GM23248 (cell line): ENCODE measurements at regions not wholly inside any gene's neighbourhood (a gene's known extent, or its start where the extent isn't known, plus 50 kb on each side); places are given as distances from the start of the nearest gene placed in this dataset.

ENCODE experiments used
- DNase-seq: peaks from one replicate; pipeline ENCODE4 v3.0.0-alpha.2; 2015
- H2AFZ ChIP-seq: fragments of 200-600 bp; sonication (generic); 2 replicates; pipeline ENCODE4 v1.6.1; 2016; ENCODE audit warnings: antibody characterized with exemption
- H3F3A ChIP-seq: fragments of 200-600 bp; sonication (generic); 2 replicates; pipeline ENCODE4 v1.6.1; 2016; ENCODE audit warnings: mild to moderate bottlenecking, antibody characterized with exemption, mixed run types; ENCODE audit not compliant: insufficient read depth
- H3K27ac ChIP-seq: fragments of 200-600 bp; sonication (generic); 2 replicates; pipeline ENCODE4 v1.5.1; 2016; ENCODE audit warnings: mild to moderate bottlenecking
- H3K27me3 ChIP-seq: fragments of 200-600 bp; sonication (generic); replicated peaks from 2 replicates; pipeline ENCODE4 v1.6.1; 2016; ENCODE audit warnings: mild to moderate bottlenecking; ENCODE audit not compliant: insufficient read depth
- H3K36me3 ChIP-seq: fragments of 200-600 bp; sonication (generic); 2 replicates; pipeline ENCODE4 v1.6.1; 2016; ENCODE audit warnings: low read depth, mild to moderate bottlenecking
- H3K4me1 ChIP-seq: fragments of 200-600 bp; sonication (generic); 2 replicates; pipeline ENCODE4 v1.6.1; 2016; ENCODE audit warnings: mild to moderate bottlenecking; ENCODE audit not compliant: insufficient read depth
- H3K4me2 ChIP-seq: fragments of 200-600 bp; sonication (generic); one replicate; pipeline ENCODE4 v1.6.1; 2016; ENCODE audit warnings: mild to moderate bottlenecking; ENCODE audit not compliant: unreplicated experiment
- H3K4me3 ChIP-seq: fragments of 200-600 bp; sonication (generic); 2 replicates; pipeline ENCODE4 v1.5.1; 2016; ENCODE audit warnings: mild to moderate bottlenecking
- H3K79me2 ChIP-seq: fragments of 200-600 bp; sonication (generic); 2 replicates; pipeline ENCODE4 v1.6.1; 2016; ENCODE audit warnings: mild to moderate bottlenecking; ENCODE audit not compliant: insufficient read depth
- H3K9ac ChIP-seq: fragments of 200-600 bp; sonication (generic); 2 replicates; pipeline ENCODE4 v1.6.1; 2016; ENCODE audit warnings: mild to moderate bottlenecking
- H3K9me2 ChIP-seq: fragments of 200-600 bp; sonication (generic); 2 replicates; pipeline ENCODE4 v1.6.1; 2016; ENCODE audit warnings: mixed run types, mild to moderate bottlenecking, moderate library complexity; ENCODE audit not compliant: insufficient read depth
- H3K9me3 ChIP-seq: fragments of 200-600 bp; sonication (generic); one replicate; pipeline ENCODE4 v1.6.1; 2017; ENCODE audit warnings: low read depth
- H4K20me1 ChIP-seq: fragments of 200-600 bp; sonication (generic); 2 replicates; pipeline ENCODE4 v1.6.0; 2016; ENCODE audit not compliant: insufficient read depth
- EZH2 ChIP-seq: fragments of 200-600 bp; sonication (generic); IDR thresholded peaks from 2 replicates; pipeline ENCODE4 v1.6.1; 2018; ENCODE audit warnings: antibody characterized with exemption, mild to moderate bottlenecking; ENCODE audit not compliant: insufficient read depth, poor library complexity, severe bottlenecking
- EZH2phosphoT487 ChIP-seq: fragments of 200-600 bp; sonication (generic); IDR thresholded peaks from 2 replicates; pipeline ENCODE4 v1.6.1; 2018; ENCODE audit warnings: antibody characterized with exemption, moderate library complexity, mild to moderate bottlenecking, low read depth; ENCODE audit not compliant: insufficient read depth
- WGBS, 2 experiments: methylation state at CpG; one replicate each; pipeline ENCODE4 v1.1.6; 2015 to 2017; ENCODE audit warnings: low lambda C conversion rate in 2 of 2, low coverage in 1 of 2; ENCODE audit errors: missing lambda C conversion rate in 2 of 2; 5-methylcytosine and 5-hydroxymethylcytosine counted together
- in situ Hi-C: fragments of 300-500 bp; cut with MboI; formaldehyde crosslinking; loops from 2 replicates; pipeline ENCODE4 v1.15.0; 2020

DNA sequence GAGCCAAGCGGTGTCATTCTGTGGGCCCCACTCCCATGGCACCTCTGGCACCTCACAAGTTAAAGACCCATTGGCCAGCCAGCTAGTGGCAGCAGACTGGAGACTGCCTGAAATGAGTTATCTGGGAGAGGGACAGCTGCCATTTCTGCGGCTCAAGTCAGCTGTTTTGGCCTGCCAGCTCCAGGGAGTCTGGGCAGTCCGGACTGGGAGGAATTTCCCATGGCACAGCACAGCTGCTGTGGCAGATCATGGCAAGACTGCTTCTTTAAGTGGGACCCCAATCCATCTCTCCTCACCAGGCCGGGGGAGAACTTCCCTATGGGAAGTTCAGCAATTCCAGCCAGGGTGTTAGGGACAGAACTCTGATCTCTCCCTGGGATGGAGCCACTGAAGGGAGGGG is 2187.6 kb upstream of the CELF4 start:
- Histone ChIP-seq H3K9me2 (no peaks in the 10 kb centered on the region), H3K27me3 (no peaks in the 10 kb centered on the region), H3K4me1 (no peaks in the 10 kb centered on the region), H3F3A (no peaks in the 10 kb centered on the region), H3K79me2 (no peaks in the 10 kb centered on the region), H3K9ac (no peak overlapping the region), H3K27ac (no peak overlapping the region), H4K20me1 (no peaks in the 10 kb centered on the region), H3K4me3 (no peak overlapping the region), H3K4me2 (no peak overlapping the region), H3K9me3 (no peaks in the 10 kb centered on the region), H3K36me3 (no peaks in the 10 kb centered on the region), H2AFZ (no peak overlapping the region)
- TF ChIP-seq EZH2phosphoT487 = no peak
- TF ChIP-seq EZH2 = no peak
- WGBS, 2 experiments = 73 to 79% methylated on average over 4 of the region's 4 CpGs
- DNase-seq = no peak
- in situ Hi-C loops = no loop called here

GRCh38 chr18:39752351-39752750 is 2186.8 kb upstream of the CELF4 start:
- no peaks in the 10 kb centered on the region for H3K4me1 ChIP-seq
- no peak overlapping the region for H3K4me3 ChIP-seq
- no peaks in the 10 kb centered on the region for H3F3A ChIP-seq
- no peaks in the 10 kb centered on the region for H3K9me3 ChIP-seq
- no peak overlapping the region for H3K4me2 ChIP-seq
- no peak overlapping the region for H2AFZ ChIP-seq
- H3K9me2 ChIP-seq = no peaks in the 10 kb centered on the region
- H3K79me2 ChIP-seq = no peaks in the 10 kb centered on the region
- H4K20me1 ChIP-seq = no peaks in the 10 kb centered on the region
- H3K27ac ChIP-seq = no peak overlapping the region
- in situ Hi-C loops = no loop called here
- no peak for DNase-seq
- H3K27me3 ChIP-seq = no peaks in the 10 kb centered on the region
- no peaks in the 10 kb centered on the region for H3K36me3 ChIP-seq
- TF ChIP-seq EZH2 (no peak), EZH2phosphoT487 (no peak)
- no peak overlapping the region for H3K9ac ChIP-seq
- WGBS, 2 experiments = 65 to 71% methylated on average over 2 of the region's 2 CpGs

DNA sequence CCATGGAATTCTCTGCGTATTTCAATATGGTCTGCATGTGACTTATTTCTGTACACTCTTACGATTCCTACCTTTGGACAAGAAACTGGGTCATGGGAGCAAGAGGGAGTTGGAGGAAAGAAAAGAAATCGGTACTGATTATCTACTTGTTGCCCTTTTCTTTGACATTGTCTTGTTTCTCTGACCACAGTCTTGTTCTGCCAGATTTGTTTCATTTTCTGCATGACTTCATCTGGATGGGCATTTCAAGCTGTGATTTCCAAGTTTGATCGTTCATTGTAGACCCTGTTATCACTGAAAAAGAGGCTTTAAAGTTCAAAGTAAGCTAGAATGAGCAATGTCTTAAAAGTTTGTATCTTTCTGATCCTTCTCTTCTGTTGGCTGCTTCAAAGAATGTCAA is 2186.3 kb upstream of the CELF4 start:
- no peak for DNase-seq
- in situ Hi-C loops = no loop called here
- 72 to 76% methylated on average over 4 of the region's 4 CpGs for WGBS, 2 experiments
- no peaks in the 10 kb centered on the region for H3K79me2 ChIP-seq
- no peaks in the 10 kb centered on the region for H3F3A ChIP-seq
- no peaks in the 10 kb centered on the region for H3K4me1 ChIP-seq
- no peak for TF ChIP-seq EZH2
- no peak for TF ChIP-seq EZH2phosphoT487
- no peak overlapping the region for H2AFZ ChIP-seq
- H3K9me3 ChIP-seq = no peaks in the 10 kb centered on the region
- H3K36me3 ChIP-seq = no peaks in the 10 kb centered on the region
- no peak overlapping the region for H3K4me3 ChIP-seq
- no peaks in the 10 kb centered on the region for H3K27me3 ChIP-seq
- no peaks in the 10 kb centered on the region for H3K9me2 ChIP-seq
- H4K20me1 ChIP-seq = no peaks in the 10 kb centered on the region
- no peak overlapping the region for H3K9ac ChIP-seq
- no peak overlapping the region for H3K27ac ChIP-seq
- H3K4me2 ChIP-seq = no peak overlapping the region

GRCh38 chr18:39751161-39751560 is 2185.6 kb upstream of the CELF4 start:
- Histone ChIP-seq H3K9ac (no peak overlapping the region), H3K27ac (no peak overlapping the region), H3K79me2 (no peaks in the 10 kb centered on the region), H2AFZ (no peak overlapping the region), H3K9me2 (no peaks in the 10 kb centered on the region), H4K20me1 (no peaks in the 10 kb centered on the region), H3K36me3 (no peaks in the 10 kb centered on the region), H3K27me3 (no peaks in the 10 kb centered on the region), H3K9me3 (no peaks in the 10 kb centered on the region), H3F3A (no peaks in the 10 kb centered on the region), H3K4me1 (no peaks in the 10 kb centered on the region), H3K4me3 (no peak overlapping the region), H3K4me2 (no peak overlapping the region)
- in situ Hi-C loops = no loop called here
- DNase-seq = peak; percentile 38
- TF ChIP-seq EZH2phosphoT487 (no peak), EZH2 (no peak)
- WGBS, 2 experiments = 19 to 35% methylated on average over 1 of the region's 1 CpG

GRCh38 chr18:39749154-39749553 is 2183.6 kb upstream of the CELF4 start:
- 91 to 100% methylated on average over 2 of the region's 2 CpGs for WGBS, 2 experiments
- Histone ChIP-seq H3K27ac (no peak overlapping the region), H2AFZ (no peak overlapping the region), H3K4me3 (no peak overlapping the region), H3K79me2 (no peaks in the 10 kb centered on the region), H3K4me2 (no peak overlapping the region), H3K4me1 (no peaks in the 10 kb centered on the region), H3K9me2 (no peaks in the 10 kb centered on the region), H3F3A (no peaks in the 10 kb centered on the region), H3K27me3 (no peaks in the 10 kb centered on the region), H3K9me3 (no peaks in the 10 kb centered on the region), H4K20me1 (no peaks in the 10 kb centered on the region), H3K36me3 (no peaks in the 10 kb centered on the region), H3K9ac (no peak overlapping the region)
- in situ Hi-C loops = no loop called here
- DNase-seq = no peak
- TF ChIP-seq EZH2phosphoT487 = no peak
- no peak for TF ChIP-seq EZH2
